Transverse colon (tissue), 4 donors: ENCODE measurements at regions not wholly inside any gene's neighbourhood (a gene's known extent, or its start where the extent isn't known, plus 50 kb on each side); places are given as distances from the start of the nearest gene placed in this dataset.

Experiments
- EP300 ChIP-seq: sonication (generic); formaldehyde crosslinking; IDR thresholded peaks from one replicate; pipeline ENCODE4 v1.6.1; 2017; ENCODE audit warnings: antibody characterized with exemption, low read depth
- POLR2A ChIP-seq: fragments of 450-650 bp; IDR thresholded peaks from one replicate; pipeline ENCODE4 v1.6.1; 2016; ENCODE audit warnings: antibody characterized with exemption, mild to moderate bottlenecking, moderate library complexity
- POLR2AphosphoS5 ChIP-seq, 3 donors: sonication (generic); formaldehyde crosslinking; IDR thresholded peaks; one replicate each; pipeline ENCODE4 v1.6.1; 2016; ENCODE audit warnings: antibody characterized with exemption in 3 of 3
- TF ChIP-seq, protein P1 (sequence below), 5 experiments: fragments of 200-600 bp in 3 of 5; fragments of 450-650 bp in 2 of 5; sonication (generic) in 3 of 5; IDR thresholded peaks; 1 replicate in 2 of 5; 2 replicates in 3 of 5; pipeline ENCODE4 v1.5.1; 2016 to 2017; ENCODE audit warnings: antibody characterized with exemption in 5 of 5, inconsistent platforms in 3 of 5, mild to moderate bottlenecking in 2 of 5, moderate library complexity in 1 of 5

DNA sequence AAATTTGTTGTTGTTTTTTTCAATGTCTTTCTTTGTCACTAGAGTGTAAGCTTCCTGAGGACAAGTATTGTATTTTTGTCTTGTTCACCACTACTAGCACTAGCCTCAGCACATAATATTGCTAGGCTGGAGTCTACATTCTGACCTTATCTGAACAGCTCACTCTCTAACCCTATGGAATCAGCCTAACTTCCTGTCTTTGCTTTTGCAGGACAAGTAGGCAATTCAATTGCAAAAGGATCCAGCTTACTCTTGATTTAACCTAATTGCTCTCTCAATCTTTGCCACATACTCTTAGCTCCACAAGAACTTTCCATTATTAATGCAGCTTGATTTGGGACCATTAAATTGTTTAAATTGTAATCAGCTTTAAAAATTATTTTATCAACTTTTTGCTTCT, 308.5 kb downstream of the MAN2A1 start:
- TF ChIP-seq EP300: no peak
- TF ChIP-seq, protein P1, sequence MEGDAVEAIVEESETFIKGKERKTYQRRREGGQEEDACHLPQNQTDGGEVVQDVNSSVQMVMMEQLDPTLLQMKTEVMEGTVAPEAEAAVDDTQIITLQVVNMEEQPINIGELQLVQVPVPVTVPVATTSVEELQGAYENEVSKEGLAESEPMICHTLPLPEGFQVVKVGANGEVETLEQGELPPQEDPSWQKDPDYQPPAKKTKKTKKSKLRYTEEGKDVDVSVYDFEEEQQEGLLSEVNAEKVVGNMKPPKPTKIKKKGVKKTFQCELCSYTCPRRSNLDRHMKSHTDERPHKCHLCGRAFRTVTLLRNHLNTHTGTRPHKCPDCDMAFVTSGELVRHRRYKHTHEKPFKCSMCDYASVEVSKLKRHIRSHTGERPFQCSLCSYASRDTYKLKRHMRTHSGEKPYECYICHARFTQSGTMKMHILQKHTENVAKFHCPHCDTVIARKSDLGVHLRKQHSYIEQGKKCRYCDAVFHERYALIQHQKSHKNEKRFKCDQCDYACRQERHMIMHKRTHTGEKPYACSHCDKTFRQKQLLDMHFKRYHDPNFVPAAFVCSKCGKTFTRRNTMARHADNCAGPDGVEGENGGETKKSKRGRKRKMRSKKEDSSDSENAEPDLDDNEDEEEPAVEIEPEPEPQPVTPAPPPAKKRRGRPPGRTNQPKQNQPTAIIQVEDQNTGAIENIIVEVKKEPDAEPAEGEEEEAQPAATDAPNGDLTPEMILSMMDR (IDR thresholded peaks at IDR 0.05): no peak
- TF ChIP-seq POLR2AphosphoS5 (IDR thresholded peaks at IDR 0.05): no peak
- no peak for TF ChIP-seq POLR2A
